Right ventricle myocardium superior (tissue), 1 donor: ENCODE measurements at regions not wholly inside any gene's neighbourhood (a gene's known extent, or its start where the extent isn't known, plus 50 kb on each side); places are given as distances from the start of the nearest gene placed in this dataset.

ENCODE experiments used
- ATAC-seq: fragments of 200-7000 bp; cut with Tn5 transposase; one replicate; pipeline ENCODE4 v1.9.1; 2020; ENCODE audit warnings: mild to moderate bottlenecking; ENCODE audit not compliant: poor library complexity
- DNase-seq: peaks from one replicate; pipeline ENCODE4 v3.0.0-alpha.2; 2020
- intact Hi-C: fragments of 100-400 bp; cut with DNase I; formaldehyde crosslinking; loops from one replicate; pipeline ENCODE4 v1.11.2; 2022
- donor health status: DM: no; HTN: yes; CAD: no; lungs with severe emphysema.

GRCh38 chr3:107241217-107241616 lies 136.0 kb upstream of the CCDC54 start:
- intact Hi-C loops, result no loop called here
- peak; percentile 69 for ATAC-seq
- DNase-seq, result peak; percentile 44

- DNase-seq, result no peak
- intact Hi-C loops, result no loop called here
- no peak for ATAC-seq
Observed at GRCh38 chr3:107242579-107242978, 134.7 kb upstream of the CCDC54 start.

DNA sequence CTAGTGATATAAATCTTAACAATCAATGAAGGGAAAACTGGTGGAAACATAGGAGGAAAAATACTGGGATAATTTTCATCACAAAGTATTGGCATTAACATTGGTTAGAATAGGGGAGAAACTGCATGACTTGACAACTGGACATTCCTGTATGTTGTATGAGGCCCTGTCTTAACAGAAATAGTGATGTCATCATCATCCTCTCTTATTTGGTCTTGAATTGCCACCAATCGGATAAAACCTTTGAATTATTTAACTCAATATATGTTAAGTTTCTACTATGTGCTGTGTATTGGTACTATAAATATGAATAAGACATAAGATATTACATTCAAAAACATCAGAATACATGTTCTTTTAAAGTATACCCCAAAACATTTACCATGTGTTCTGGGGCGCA lies 130.1 kb upstream of the CCDC54 start:
- intact Hi-C loops, result no loop called here
- ATAC-seq (no peak), DNase-seq (no peak)

- ATAC-seq (no peak), DNase-seq (no peak)
- intact Hi-C loops, result no loop called here
Observed at GRCh38 chr3:107249132-107249531, 128.1 kb upstream of the CCDC54 start.

DNA sequence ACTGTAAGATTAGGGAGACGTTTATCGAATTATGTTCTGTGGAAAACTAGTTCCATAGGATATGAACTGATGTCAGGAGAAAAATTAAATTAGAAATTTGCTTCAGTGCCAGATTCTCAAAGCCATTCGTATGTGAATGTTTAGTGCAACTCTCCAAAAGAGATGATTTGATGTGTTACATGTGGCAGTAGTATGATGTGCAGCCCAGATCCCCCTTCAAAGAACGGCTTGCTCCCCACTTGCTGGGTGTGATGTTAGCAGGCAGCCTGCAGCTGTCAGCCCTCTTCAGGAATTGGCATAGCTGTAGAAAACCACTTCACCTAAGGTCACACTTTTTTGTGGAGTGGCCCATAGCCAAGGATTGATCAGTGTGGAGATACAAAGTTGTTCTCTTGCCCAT lies 127.0 kb upstream of the CCDC54 start:
- ATAC-seq, result no peak
- no peak for DNase-seq
- intact Hi-C loops, result no loop called here

- ATAC-seq (no peak), DNase-seq (no peak)
- intact Hi-C loops, result no loop called here
Observed at GRCh38 chr3:107251819-107252218, 125.4 kb upstream of the CCDC54 start.

DNA sequence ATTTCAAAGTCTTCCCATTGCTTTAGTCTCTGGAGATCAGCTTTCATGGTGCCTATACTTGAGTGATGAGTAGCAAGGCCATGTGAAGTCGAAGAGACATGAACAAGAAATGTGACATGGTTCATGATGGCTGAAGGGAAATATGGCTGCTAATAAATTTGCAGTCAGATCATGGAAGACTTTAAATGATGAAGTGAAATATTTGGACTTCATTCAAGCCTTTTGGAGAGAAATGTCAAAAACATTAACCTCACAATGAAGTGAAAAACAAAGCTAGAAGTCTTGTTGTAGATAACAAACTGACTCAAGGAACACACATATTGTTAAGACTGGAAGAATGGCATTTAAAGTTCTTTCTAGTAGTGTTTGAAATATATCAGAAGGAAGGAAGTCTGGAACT lies 120.3 kb upstream of the CCDC54 start:
- intact Hi-C loops, result no loop called here
- ATAC-seq (no peak), DNase-seq (no peak)

DNA sequence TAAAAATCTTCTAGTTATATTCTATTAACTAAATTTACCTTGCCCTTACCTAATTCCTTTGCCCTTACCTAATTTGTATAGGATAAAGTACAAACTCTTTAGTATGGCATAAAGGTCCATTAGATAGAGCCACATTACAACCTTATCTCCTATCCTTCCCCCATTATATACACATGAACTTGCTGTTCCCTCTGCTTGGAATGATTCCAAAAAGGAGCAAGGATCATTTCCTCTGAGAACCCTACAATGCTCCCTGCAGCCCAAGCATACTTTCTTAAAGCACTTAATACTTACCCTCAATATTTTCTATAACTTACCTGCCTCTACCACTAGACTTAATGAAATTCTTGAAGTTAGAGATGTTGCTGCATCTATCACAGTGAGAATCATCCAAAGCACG lies 118.9 kb upstream of the CCDC54 start:
- ATAC-seq (peak; percentile 57), DNase-seq (no peak)
- intact Hi-C loops, result no loop called here

- DNase-seq, result no peak
- intact Hi-C loops, result no loop called here
Observed at GRCh38 chr3:107260207-107260606, 117.0 kb upstream of the CCDC54 start.

GRCh38 chr3:107263269-107264021 lies 113.8 kb upstream of the CCDC54 start:
- intact Hi-C loops, result no loop called here
- DNase-seq (no peak), ATAC-seq (peak; percentile 57)

More at GRCh38 chr3:107260207-107260606, 117.0 kb upstream of the CCDC54 start:
- ATAC-seq, result no peak

- DNase-seq (no peak), ATAC-seq (peak; percentile 21)
- intact Hi-C loops, result loop anchor here (5.0 kb wide), 1 partner anchor 162 kb away; no protein-coding TSS in a partner anchor
Observed at GRCh38 chr3:107264888-107265287, 112.4 kb upstream of the CCDC54 start.

- ATAC-seq, result no peak
- intact Hi-C loops, result loop anchor here (5.0 kb wide), 1 partner anchor 162 kb away; no protein-coding TSS in a partner anchor
- DNase-seq, result no peak
Observed at GRCh38 chr3:107265526-107265925, 111.7 kb upstream of the CCDC54 start.

DNA sequence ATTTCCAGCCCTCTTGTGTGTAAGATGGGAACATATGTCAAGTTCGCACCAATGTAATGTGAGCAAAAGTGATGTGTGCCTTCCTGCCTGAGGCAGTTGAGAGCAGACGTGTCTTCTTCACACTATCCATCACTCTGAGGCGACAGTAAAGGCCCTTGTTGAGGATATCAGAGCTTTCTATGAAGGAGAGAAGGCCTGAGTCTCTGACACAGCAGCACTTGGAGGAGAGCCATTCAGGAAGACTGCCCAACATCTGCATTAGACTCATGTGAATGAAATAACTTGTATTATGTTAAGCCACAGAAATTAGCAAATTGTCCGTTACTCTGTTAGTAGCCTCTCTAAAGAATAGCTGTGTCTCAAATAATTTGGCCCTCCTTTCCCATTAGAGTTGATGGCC lies 108.8 kb upstream of the CCDC54 start:
- intact Hi-C loops, result loop anchor here (5.0 kb wide), 1 partner anchor 159 kb away; no protein-coding TSS in a partner anchor
- no peak for DNase-seq
- ATAC-seq, result no peak

- intact Hi-C loops, result loop anchor here (5.0 kb wide), 1 partner anchor 158 kb away; no protein-coding TSS in a partner anchor
- no peak for DNase-seq
- ATAC-seq, result no peak
Observed at GRCh38 chr3:107269136-107269535, 108.1 kb upstream of the CCDC54 start.

DNA sequence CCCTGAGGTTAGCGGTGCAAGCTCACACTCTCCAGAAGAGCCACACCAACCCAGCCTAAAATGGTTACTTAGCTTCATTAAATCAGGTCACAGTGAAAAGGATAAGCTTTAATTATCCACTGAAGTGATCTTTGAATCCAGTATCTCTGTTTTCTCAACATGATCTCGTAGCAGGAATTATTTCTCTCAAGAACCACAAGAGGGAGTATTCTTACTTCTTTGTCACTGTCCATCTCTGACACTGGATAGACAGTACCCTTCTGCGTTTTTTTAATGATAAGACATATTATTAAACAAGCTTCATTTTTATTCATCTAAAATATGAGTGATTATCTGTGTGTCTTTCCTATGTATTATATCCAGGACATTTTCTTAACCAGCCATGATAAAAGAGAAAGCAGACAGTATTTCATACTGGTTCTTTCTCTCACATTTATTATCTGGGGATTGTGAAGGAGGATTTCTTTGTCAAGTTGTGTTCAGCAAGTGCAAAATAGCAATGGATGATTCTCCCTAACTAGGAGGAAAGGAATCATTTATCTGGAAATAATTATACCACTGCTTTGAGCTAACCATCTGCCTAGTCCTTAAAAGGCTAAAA lies 105.4 kb upstream of the CCDC54 start:
- DNase-seq (no peak), ATAC-seq (peak; percentile 71)
- intact Hi-C loops, result no loop called here

- ATAC-seq, result no peak
- intact Hi-C loops, result no loop called here
- no peak for DNase-seq
Observed at GRCh38 chr3:107272471-107272870, 104.8 kb upstream of the CCDC54 start.

DNA sequence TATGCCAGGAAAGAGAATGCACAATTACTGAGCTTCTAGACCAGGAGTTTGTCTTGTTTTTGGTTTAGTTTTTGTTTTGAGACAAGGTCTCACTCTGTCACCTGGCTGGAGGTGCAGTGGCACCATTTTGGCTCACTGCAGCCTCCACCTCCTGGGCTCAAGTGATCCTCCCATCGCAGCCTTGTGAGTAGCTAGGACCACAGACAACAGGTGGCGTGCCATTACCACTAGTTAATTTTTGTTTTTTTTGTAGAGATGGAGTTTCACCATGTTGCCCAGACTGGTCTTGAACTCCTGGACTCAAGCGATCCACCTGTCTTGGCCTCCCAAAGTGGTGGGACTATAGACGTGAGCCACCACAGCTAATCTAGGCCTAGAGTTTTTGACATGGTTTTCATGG lies 104.4 kb upstream of the CCDC54 start:
- no peak for ATAC-seq
- intact Hi-C loops, result no loop called here

GRCh38 chr3:107273771-107274170 lies 103.5 kb upstream of the CCDC54 start:
- no peak for DNase-seq
- ATAC-seq, result no peak
- intact Hi-C loops, result no loop called here

More for the DNA sequence above, 104.4 kb upstream of the CCDC54 start:
- DNase-seq, result no peak

DNA sequence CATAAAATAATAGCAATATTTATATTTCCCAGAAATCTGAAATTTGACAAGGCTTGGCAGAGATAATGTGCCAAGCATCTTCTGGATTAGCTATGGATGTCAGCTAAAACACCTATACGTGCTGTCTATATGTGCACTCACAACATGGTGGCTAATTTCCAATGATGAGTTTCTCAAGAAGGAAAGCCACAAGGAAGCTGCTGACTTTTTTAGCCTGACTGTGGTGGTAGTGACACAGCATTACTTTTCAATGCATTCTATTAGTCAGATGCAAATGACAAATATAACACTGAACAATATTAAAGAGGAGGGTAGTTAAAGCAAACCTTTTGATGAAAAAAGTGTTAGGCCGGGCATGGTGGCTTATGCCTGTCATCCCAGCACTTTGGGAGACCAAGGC lies 101.7 kb upstream of the CCDC54 start:
- DNase-seq (no peak), ATAC-seq (no peak)
- intact Hi-C loops, result no loop called here

DNA sequence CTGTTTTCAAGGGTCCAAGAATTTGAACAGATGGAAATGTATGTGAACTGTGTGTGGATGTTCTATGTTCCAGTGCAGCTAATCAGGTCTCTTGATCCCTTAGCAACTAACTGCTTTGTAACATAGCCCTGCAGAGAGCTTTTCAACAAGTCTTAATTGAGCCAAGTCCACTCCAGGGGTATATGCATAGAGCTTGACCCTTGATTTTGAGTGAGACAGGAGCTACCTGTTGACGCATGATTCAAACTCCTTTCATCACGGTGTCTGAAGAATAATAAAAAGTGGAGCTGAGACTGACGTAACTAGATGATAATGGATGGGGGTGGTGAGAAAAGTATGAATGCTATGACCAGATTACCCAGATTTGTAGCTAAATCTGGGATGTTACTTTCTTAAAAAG lies 93.3 kb upstream of the CCDC54 start:
- intact Hi-C loops, result no loop called here
- DNase-seq (no peak), ATAC-seq (peak; percentile 88)
